CD4-positive, alpha-beta memory T cell (primary cell): ENCODE measurements at regions not wholly inside any gene's neighbourhood (a gene's known extent, or its start where the extent isn't known, plus 50 kb on each side); places are given as distances from the start of the nearest gene placed in this dataset.
A peak's percentile ranks its signal among the peaks of the same experiment; 100 is the strongest.
"Not testable (repeated sequence)": the region's sequence is repeated elsewhere in the genome, so short reads cannot be mapped to it uniquely, and the experiment has no call there.

Experiments used
- CTCF ChIA-PET: fragments of 350-600 bp; sonication (Branson Sonifier 250); formaldehyde crosslinking; loops from one replicate; lab custom pipeline; 2021; ENCODE audit warnings: inconsistent platforms; ENCODE audit not compliant: partially characterized antibody; lab: Charles Lee
- POLR2A ChIA-PET: fragments of 350-600 bp; sonication (Branson Sonifier 250); formaldehyde crosslinking; loops from one replicate; lab custom pipeline; 2021; ENCODE audit not compliant: partially characterized antibody; lab: Charles Lee
- DNase-seq, 5 donors: peaks; one replicate each; pipeline versions ENCODE4 v3.0.0 to v3.0.0-alpha.2; 2020 to 2022; ENCODE audit warnings: mixed read lengths in 1 of 5
- H3K27ac ChIP-seq: one replicate; pipeline ENCODE4 v1.7.0; 2013; ENCODE audit warnings: low read depth, low read length
- H3K27me3 ChIP-seq: 2 replicates; pipeline ENCODE4 v1.7.0; 2013; ENCODE audit warnings: mild to moderate bottlenecking, low read length, moderate library complexity; ENCODE audit not compliant: insufficient read depth
- H3K36me3 ChIP-seq: 2 replicates; pipeline ENCODE4 v1.7.0; 2013; ENCODE audit warnings: mild to moderate bottlenecking, low read length, moderate library complexity; ENCODE audit not compliant: insufficient read depth
- H3K4me1 ChIP-seq: 2 replicates; pipeline ENCODE4 v1.7.0; 2013; ENCODE audit warnings: mild to moderate bottlenecking, low read length, moderate library complexity; ENCODE audit not compliant: insufficient read depth
- H3K4me3 ChIP-seq, 2 donors: one replicate each; pipeline ENCODE4 v1.7.0; 2013; ENCODE audit warnings: low read length in 2 of 2, mild to moderate bottlenecking in 1 of 2
- H3K9me3 ChIP-seq, 2 donors: one replicate each; pipeline ENCODE4 v1.7.0; 2013; ENCODE audit warnings: low read length in 2 of 2, control low read depth in 1 of 2; ENCODE audit not compliant: control insufficient read depth in 1 of 2
- H3K27ac Mint-ChIP-seq, 7 donors: one replicate each; pipeline ENCODE4 v1.8.0; 2020 to 2021; ENCODE audit warnings: mixed read lengths in 7 of 7, mild to moderate bottlenecking in 6 of 7, inconsistent platforms in 3 of 7, moderate library complexity in 3 of 7
- H3K27me3 Mint-ChIP-seq, 2 donors: one replicate each; pipeline ENCODE4 v1.8.0; 2020 to 2021; ENCODE audit warnings: mixed read lengths in 2 of 2
- H3K36me3 Mint-ChIP-seq, 2 donors: one replicate each; pipeline ENCODE4 v1.8.0; 2020 to 2021; ENCODE audit warnings: mixed read lengths in 2 of 2, inconsistent platforms in 1 of 2, mild to moderate bottlenecking in 1 of 2
- H3K4me1 Mint-ChIP-seq, 4 donors: one replicate each; pipeline ENCODE4 v1.8.0; 2020 to 2021; ENCODE audit warnings: mixed read lengths in 4 of 4, mild to moderate bottlenecking in 1 of 4
- H3K4me3 Mint-ChIP-seq, 8 donors: one replicate each; pipeline ENCODE4 v1.8.0; 2020 to 2021; ENCODE audit warnings: mixed read lengths in 8 of 8, mild to moderate bottlenecking in 7 of 8, moderate library complexity in 6 of 8, inconsistent platforms in 3 of 8
- H3K9me3 Mint-ChIP-seq, 8 donors: one replicate each; pipeline ENCODE4 v1.8.0; 2020 to 2021; ENCODE audit warnings: mixed read lengths in 8 of 8, mild to moderate bottlenecking in 5 of 8, inconsistent platforms in 3 of 8, moderate library complexity in 1 of 8
- intact Hi-C: fragments of 100-400 bp; cut with micrococcal nuclease; formaldehyde crosslinking; loops from one replicate; pipeline ENCODE4 v1.15.1; 2023

- Mint-ChIP-seq H3K36me3 (peaks cover 6 to 30% of the 10 kb centered on the region in 2 donors), H3K4me3 (peak overlapping the region in 1 of 8 donors; percentile 36), H3K9me3 (peaks cover 0 to 35% (median 26%) of the 10 kb centered on the region in 8 donors), H3K4me1 (peaks cover 0 to 13% (median 6%) of the 10 kb centered on the region in 4 donors), H3K27me3 (no peaks in the 10 kb centered on the region), H3K27ac (peak overlapping the region in 2 of 7 donors; percentile 19 to 85)
- CTCF ChIA-PET, result no interaction called here
- no peak for DNase-seq
- no peaks in the 10 kb centered on the region for H3K36me3 ChIP-seq
- H3K9me3 ChIP-seq, result peaks cover 0 to 4% of the 10 kb centered on the region in 2 donors
- POLR2A ChIA-PET, result interaction anchor here (0.6 to 1.1 kb wide), 4 partner anchors 9 to 57 kb away, joined by 3 to 4 read pairs (median 3); partner anchors contain the start of gene RESF1
- no peaks in the 10 kb centered on the region for H3K4me1 ChIP-seq
- no peaks in the 10 kb centered on the region for H3K27me3 ChIP-seq
- no peak overlapping the region for H3K27ac ChIP-seq
- H3K4me3 ChIP-seq, result no peak overlapping the region
- intact Hi-C loops, result no loop called here
Observed at GRCh38 chr12:31906557-31907301, 52.5 kb upstream of the RESF1 start.

- peaks cover 16 to 27% of the 10 kb centered on the region in 2 donors for H3K36me3 Mint-ChIP-seq
- Histone ChIP-seq H3K27ac (no peak overlapping the region), H3K4me1 (peaks cover 14% of the 10 kb centered on the region), H3K4me3 (no peak overlapping the region), H3K27me3 (no peaks in the 10 kb centered on the region), H3K36me3 (no peaks in the 10 kb centered on the region), H3K9me3 (peaks cover 0 to 21% of the 10 kb centered on the region in 2 donors)
- CTCF ChIA-PET, result interaction anchor here (0.7 kb wide), 1 partner anchor 221 kb away, joined by 3 read pairs; no protein-coding TSS in a partner anchor
- peaks cover 0 to 53% (median 40%) of the 10 kb centered on the region in 8 donors for H3K9me3 Mint-ChIP-seq
- no peak for DNase-seq
- no peaks in the 10 kb centered on the region for H3K27me3 Mint-ChIP-seq
- POLR2A ChIA-PET, result no interaction called here
- intact Hi-C loops, result no loop called here
- no peak overlapping the region for H3K4me3 Mint-ChIP-seq
- H3K27ac Mint-ChIP-seq, result no peak overlapping the region
- H3K4me1 Mint-ChIP-seq, result peaks cover 8 to 34% (median 13%) of the 10 kb centered on the region in 4 donors
Observed at GRCh38 chr12:31903025-31903424, 56.2 kb upstream of the RESF1 start.

GRCh38 chr12:31900271-31900670 lies 58.9 kb upstream of the RESF1 start:
- H3K4me1 Mint-ChIP-seq, result peaks cover 26 to 51% (median 32%) of the 10 kb centered on the region in 4 donors
- no peak for DNase-seq
- Histone ChIP-seq H3K27me3 (no peaks in the 10 kb centered on the region), H3K4me1 (peaks cover 39% of the 10 kb centered on the region), H3K27ac (no peak overlapping the region), H3K4me3 (no peak overlapping the region), H3K36me3 (no peaks in the 10 kb centered on the region), H3K9me3 (peaks cover 6 to 21% of the 10 kb centered on the region in 2 donors)
- intact Hi-C loops, result no loop called here
- H3K36me3 Mint-ChIP-seq, result peaks cover 24 to 30% of the 10 kb centered on the region in 2 donors
- no peak overlapping the region for H3K4me3 Mint-ChIP-seq
- CTCF ChIA-PET, result interaction anchor here (1.2 to 1.9 kb wide), 3 partner anchors 17 to 69 kb away, joined by 3 to 4 read pairs (median 4); no protein-coding TSS in a partner anchor
- H3K27ac Mint-ChIP-seq, result peak overlapping the region in 1 of 7 donors; percentile 31
- no peaks in the 10 kb centered on the region for H3K27me3 Mint-ChIP-seq
- POLR2A ChIA-PET, result interaction anchor here (0.6 to 2.5 kb wide), 2 partner anchors 59 to 171 kb away, joined by 3 to 10 read pairs; partner anchors contain the start of genes AMN1 and RESF1
- peaks cover 5 to 55% (median 42%) of the 10 kb centered on the region in 8 donors for H3K9me3 Mint-ChIP-seq

GRCh38 chr12:31899109-31899508 lies 60.1 kb upstream of the RESF1 start:
- Mint-ChIP-seq H3K27me3 (no peaks in the 10 kb centered on the region), H3K9me3 (peaks cover 5 to 63% (median 51%) of the 10 kb centered on the region in 8 donors), H3K4me1 (peaks cover 29 to 61% (median 38%) of the 10 kb centered on the region in 4 donors), H3K36me3 (peaks cover 30 to 35% of the 10 kb centered on the region in 2 donors), H3K4me3 (peak overlapping the region in 5 of 8 donors; percentile 17 to 72 (median 46)), H3K27ac (peak overlapping the region; percentile 49 to 86 (median 79))
- ChIA-PET CTCF (interaction anchor here (0.7 kb wide), 1 partner anchor 90 kb away, joined by 5 read pairs; no protein-coding TSS in a partner anchor), POLR2A (interaction anchor here (0.7 to 2.5 kb wide), 3 partner anchors 29 to 170 kb away, joined by 3 to 10 read pairs (median 3); partner anchors contain the start of gene RESF1)
- Histone ChIP-seq H3K36me3 (no peaks in the 10 kb centered on the region), H3K9me3 (peaks cover 9 to 21% of the 10 kb centered on the region in 2 donors), H3K4me3 (no peak overlapping the region), H3K4me1 (peaks cover 51% of the 10 kb centered on the region), H3K27me3 (no peaks in the 10 kb centered on the region), H3K27ac (no peak overlapping the region)
- intact Hi-C loops, result no loop called here
- no peak for DNase-seq

GRCh38 chr12:31897781-31898503 lies 61.3 kb upstream of the RESF1 start:
- Histone ChIP-seq H3K27ac (peak overlapping the region; percentile 26), H3K4me3 (peak overlapping the region; percentile 11 to 17), H3K36me3 (no peaks in the 10 kb centered on the region), H3K4me1 (peaks cover 62% of the 10 kb centered on the region), H3K9me3 (peaks cover 9 to 21% of the 10 kb centered on the region in 2 donors), H3K27me3 (no peaks in the 10 kb centered on the region)
- peak in 2 of 5 donors; percentile 11 to 39 for DNase-seq
- Mint-ChIP-seq H3K36me3 (peaks cover 37 to 40% of the 10 kb centered on the region in 2 donors), H3K27me3 (no peaks in the 10 kb centered on the region), H3K27ac (peak overlapping the region; percentile 91 to 99 (median 97)), H3K4me3 (peak overlapping the region in 7 of 8 donors; percentile 33 to 88 (median 74)), H3K9me3 (peaks cover 5 to 75% (median 60%) of the 10 kb centered on the region in 8 donors), H3K4me1 (peaks cover 32 to 68% (median 44%) of the 10 kb centered on the region in 4 donors)
- intact Hi-C loops, result loop anchor here (2.0 kb wide), 2 partner anchors 65 to 215 kb away; no protein-coding TSS in a partner anchor
- ChIA-PET CTCF (interaction anchor here (0.6 to 4.2 kb wide), 4 partner anchors 62 to 169 kb away, joined by 3 to 25 read pairs (median 8); partner anchors contain the start of genes AMN1 and RESF1), POLR2A (interaction anchor here (0.7 to 11.0 kb wide), 14 partner anchors 10 to 238 kb away, joined by 3 to 335 read pairs (median 8); partner anchors contain the start of genes AMN1, ETFBKMT and RESF1)

- Histone ChIP-seq H3K4me3 (peak overlapping the region in 1 of 2 donors; percentile 17), H3K27ac (peak overlapping the region; percentile 34), H3K9me3 (peaks cover 9 to 21% of the 10 kb centered on the region in 2 donors), H3K4me1 (peaks cover 70% of the 10 kb centered on the region)
- not testable (repeated sequence) for H3K36me3 ChIP-seq, H3K27me3 Mint-ChIP-seq, DNase-seq, H3K27me3 ChIP-seq
- H3K36me3 Mint-ChIP-seq, result peaks cover 37 to 42% of the 10 kb centered on the region in 2 donors
- peak overlapping the region; percentile 43 to 88 (median 74) for H3K4me3 Mint-ChIP-seq
- ChIA-PET POLR2A (interaction anchor here (1.0 to 11.0 kb wide), 32 partner anchors 9 to 237 kb away, joined by 3 to 335 read pairs (median 7); partner anchors contain the start of genes AMN1, ETFBKMT and RESF1), CTCF (interaction anchor here (0.7 to 4.2 kb wide), 7 partner anchors 35 to 244 kb away, joined by 3 to 25 read pairs (median 7); partner anchors contain the start of genes AMN1 and RESF1)
- H3K9me3 Mint-ChIP-seq, result peaks cover 5 to 79% (median 65%) of the 10 kb centered on the region in 8 donors
- H3K4me1 Mint-ChIP-seq, result peaks cover 33 to 77% (median 47%) of the 10 kb centered on the region in 4 donors
- intact Hi-C loops, result loop anchor here (2.0 kb wide), 2 partner anchors 64 to 214 kb away; no protein-coding TSS in a partner anchor
- peak overlapping the region; percentile 91 to 99 (median 97) for H3K27ac Mint-ChIP-seq
Observed at GRCh38 chr12:31897092-31897491, 62.1 kb upstream of the RESF1 start.
